ENCODE measurements at regions not wholly inside any gene's neighbourhood (a gene's known extent, or its start where the extent isn't known, plus 50 kb on each side); places are given as distances from the start of the nearest gene placed in this dataset.

DNA sequence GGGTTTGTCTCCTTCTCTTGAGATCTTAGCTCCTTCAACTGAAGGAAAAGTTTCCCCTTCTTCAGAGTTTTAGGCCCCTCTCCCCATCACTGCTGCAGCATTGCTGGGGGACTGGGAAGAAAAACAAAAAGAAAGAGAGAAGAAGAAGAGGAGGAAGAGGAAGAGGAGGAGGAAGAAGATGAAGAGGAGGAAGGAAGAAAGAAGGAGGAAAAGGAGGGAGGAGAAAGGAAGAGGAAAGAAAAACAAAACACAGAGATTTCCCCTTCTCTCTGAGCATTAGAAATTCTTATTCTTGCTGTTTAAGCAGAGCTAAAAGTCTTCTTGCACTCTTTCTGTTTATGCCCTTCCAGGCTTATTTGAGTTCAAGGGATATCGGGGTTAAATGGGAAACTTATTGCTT is 219.8 kb upstream of the AMIGO2 start:
- no peaks in the 10 kb centered on the region for H3K27me3 ChIP-seq (replicated peaks in 2 of 5; ENCODE audit: control insufficient read depth in 4 of 5, insufficient read depth in 5 of 5, low read length in 4 of 5)
- no peak for DNase-seq
- CTCF ChIA-PET, result no interaction called here
- POLR2A ChIA-PET, result no interaction called here
- no peaks in the 10 kb centered on the region for H3K36me3 ChIP-seq (ENCODE audit: control insufficient read depth in 4 of 4, insufficient read depth in 4 of 4, low read length in 3 of 4)
- H3K27ac ChIP-seq (ENCODE audit: insufficient read depth in 1 of 2, low read depth in 1 of 2, low read length in 2 of 2, poor library complexity in 1 of 2, severe bottlenecking in 2 of 2), result no peak overlapping the region
- H3K4me1 ChIP-seq (ENCODE audit: control extremely low read depth in 1 of 4, control insufficient read depth in 4 of 4, insufficient read depth in 4 of 4, low read length in 3 of 4), result peaks cover 0 to 4% (median 1%) of the 10 kb centered on the region in 4 experiments
- no peak overlapping the region for H3K4me3 ChIP-seq (ENCODE audit: control insufficient read depth in 1 of 7, extremely low read depth in 1 of 7, insufficient read depth in 4 of 7, low read depth in 2 of 7, low read length in 6 of 7)
- no CpG with 5 or more reads among the region's 1 CpG for WGBS (ENCODE audit: insufficient coverage)
- H3K9me3 ChIP-seq (ENCODE audit: control extremely low read depth in 1 of 5, control insufficient read depth in 4 of 5, insufficient read depth in 2 of 5, low read depth in 1 of 5, low read length in 4 of 5), result peaks cover 0 to 4% (median 0%) of the 10 kb centered on the region in 5 experiments

DNA sequence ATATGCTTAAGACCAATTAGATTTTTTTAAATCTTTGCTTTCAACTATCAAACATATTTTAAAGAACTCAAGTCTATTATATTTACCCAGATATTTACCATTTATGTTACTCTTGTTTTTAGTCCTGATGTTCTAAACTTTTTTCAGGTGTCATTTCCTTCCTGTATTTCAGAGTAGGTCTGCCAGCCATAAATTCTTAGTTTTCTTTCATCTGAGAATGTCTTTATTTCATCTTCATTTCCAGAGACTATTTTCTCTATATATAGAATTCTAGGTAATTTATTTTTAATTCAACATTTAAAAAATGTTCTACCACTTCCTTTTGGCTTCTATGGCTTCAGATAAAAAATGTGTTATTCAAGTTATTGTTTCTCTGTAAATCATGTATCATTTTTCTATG is 218.2 kb upstream of the AMIGO2 start:
- ChIA-PET POLR2A (no interaction called here), CTCF (interaction anchor here (1.2 to 1.5 kb wide), 2 partner anchors 9 to 229 kb away, joined by 3 read pairs; no protein-coding TSS in a partner anchor)
- H3K4me1 ChIP-seq (ENCODE audit: control extremely low read depth in 1 of 4, control insufficient read depth in 4 of 4, insufficient read depth in 4 of 4, low read length in 3 of 4), result peaks cover 0 to 4% (median 1%) of the 10 kb centered on the region in 4 experiments
- DNase-seq, result peak in 2 of 3 donors; percentile 25 to 44
- H3K4me3 ChIP-seq (ENCODE audit: control insufficient read depth in 1 of 7, extremely low read depth in 1 of 7, insufficient read depth in 4 of 7, low read depth in 2 of 7, low read length in 6 of 7), result no peak overlapping the region
- no peaks in the 10 kb centered on the region for H3K27me3 ChIP-seq (replicated peaks in 2 of 5; ENCODE audit: control insufficient read depth in 4 of 5, insufficient read depth in 5 of 5, low read length in 4 of 5)
- peaks cover 0 to 4% (median 0%) of the 10 kb centered on the region in 5 experiments for H3K9me3 ChIP-seq (ENCODE audit: control extremely low read depth in 1 of 5, control insufficient read depth in 4 of 5, insufficient read depth in 2 of 5, low read depth in 1 of 5, low read length in 4 of 5)
- no peaks in the 10 kb centered on the region for H3K36me3 ChIP-seq (ENCODE audit: control insufficient read depth in 4 of 4, insufficient read depth in 4 of 4, low read length in 3 of 4)
- no peak overlapping the region for H3K27ac ChIP-seq (ENCODE audit: insufficient read depth in 1 of 2, low read depth in 1 of 2, low read length in 2 of 2, poor library complexity in 1 of 2, severe bottlenecking in 2 of 2)

DNA sequence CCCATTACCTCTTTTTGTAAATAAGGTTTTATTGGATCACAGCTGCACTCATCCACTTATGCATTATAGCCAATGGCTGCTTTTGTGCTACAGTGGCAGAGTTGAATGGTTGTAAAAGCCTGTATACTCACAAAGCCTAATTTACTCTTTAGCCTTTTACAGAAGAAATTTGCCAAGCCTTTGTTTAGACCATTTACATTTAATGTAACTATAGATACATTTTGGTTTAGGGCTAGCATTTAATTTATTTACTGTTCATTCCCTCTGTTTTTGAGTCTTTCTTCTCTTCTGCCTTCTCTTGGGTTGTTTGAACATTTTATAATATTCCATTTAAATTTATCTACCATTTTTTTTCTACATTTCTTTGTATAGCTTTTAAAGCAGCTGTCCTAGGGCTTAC is 217.1 kb upstream of the AMIGO2 start:
- no peaks in the 10 kb centered on the region for H3K36me3 ChIP-seq (ENCODE audit: control insufficient read depth in 4 of 4, insufficient read depth in 4 of 4, low read length in 3 of 4)
- CTCF ChIA-PET, result interaction anchor here (0.7 to 2.1 kb wide), 3 partner anchors 10 to 228 kb away, joined by 3 to 7 read pairs (median 3); no protein-coding TSS in a partner anchor
- DNase-seq, result no peak
- H3K9me3 ChIP-seq (ENCODE audit: control extremely low read depth in 1 of 5, control insufficient read depth in 4 of 5, insufficient read depth in 2 of 5, low read depth in 1 of 5, low read length in 4 of 5), result peaks cover 0 to 4% (median 0%) of the 10 kb centered on the region in 5 experiments
- H3K4me1 ChIP-seq (ENCODE audit: control extremely low read depth in 1 of 4, control insufficient read depth in 4 of 4, insufficient read depth in 4 of 4, low read length in 3 of 4), result peaks cover 0 to 4% (median 1%) of the 10 kb centered on the region in 4 experiments
- POLR2A ChIA-PET, result no interaction called here
- H3K27me3 ChIP-seq (replicated peaks in 2 of 5; ENCODE audit: control insufficient read depth in 4 of 5, insufficient read depth in 5 of 5, low read length in 4 of 5), result no peaks in the 10 kb centered on the region
- H3K27ac ChIP-seq (ENCODE audit: insufficient read depth in 1 of 2, low read depth in 1 of 2, low read length in 2 of 2, poor library complexity in 1 of 2, severe bottlenecking in 2 of 2), result no peak overlapping the region
- no peak overlapping the region for H3K4me3 ChIP-seq (ENCODE audit: control insufficient read depth in 1 of 7, extremely low read depth in 1 of 7, insufficient read depth in 4 of 7, low read depth in 2 of 7, low read length in 6 of 7)

GRCh38 chr12:47293406-47293805 is 213.6 kb upstream of the AMIGO2 start:
- Histone ChIP-seq H3K9me3 (ENCODE audit: control extremely low read depth in 1 of 5, control insufficient read depth in 4 of 5, insufficient read depth in 2 of 5, low read depth in 1 of 5, low read length in 4 of 5) (no peaks in the 10 kb centered on the region), H3K27ac (ENCODE audit: insufficient read depth in 1 of 2, low read depth in 1 of 2, low read length in 2 of 2, poor library complexity in 1 of 2, severe bottlenecking in 2 of 2) (no peak overlapping the region), H3K36me3 (ENCODE audit: control insufficient read depth in 4 of 4, insufficient read depth in 4 of 4, low read length in 3 of 4) (no peaks in the 10 kb centered on the region), H3K4me1 (ENCODE audit: control extremely low read depth in 1 of 4, control insufficient read depth in 4 of 4, insufficient read depth in 4 of 4, low read length in 3 of 4) (peaks cover 0 to 4% (median 1%) of the 10 kb centered on the region in 4 experiments), H3K27me3 (replicated peaks in 2 of 5; ENCODE audit: control insufficient read depth in 4 of 5, insufficient read depth in 5 of 5, low read length in 4 of 5) (no peaks in the 10 kb centered on the region), H3K4me3 (ENCODE audit: control insufficient read depth in 1 of 7, extremely low read depth in 1 of 7, insufficient read depth in 4 of 7, low read depth in 2 of 7, low read length in 6 of 7) (no peak overlapping the region)
- ChIA-PET CTCF (no interaction called here), POLR2A (no interaction called here)
- WGBS (ENCODE audit: insufficient coverage), result 100% methylated on average over 7 of the region's 13 CpGs
- DNase-seq, result no peak

DNA sequence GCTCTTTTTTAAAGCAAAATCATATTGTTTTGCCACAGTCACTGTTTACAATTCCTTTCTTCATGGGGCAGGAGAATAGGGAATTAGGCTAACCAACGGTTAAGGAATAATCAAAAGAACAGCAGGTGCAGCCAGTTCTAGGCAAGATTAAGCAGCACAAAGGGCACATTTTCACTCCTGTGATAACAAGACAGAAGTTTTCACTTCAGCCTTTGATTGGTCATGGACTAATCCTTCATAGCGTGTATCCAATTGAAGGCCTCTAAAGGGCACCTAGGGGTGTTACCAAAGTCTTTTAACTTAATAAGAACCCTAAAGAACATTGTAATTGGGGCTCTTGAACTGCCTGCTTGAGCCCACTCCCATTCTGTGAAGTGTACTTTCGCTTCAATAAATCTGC is 206.9 kb upstream of the AMIGO2 start:
- POLR2A ChIA-PET, result no interaction called here
- Histone ChIP-seq H3K4me3 (ENCODE audit: control insufficient read depth in 1 of 7, extremely low read depth in 1 of 7, insufficient read depth in 4 of 7, low read depth in 2 of 7, low read length in 6 of 7) (no peak overlapping the region), H3K36me3 (ENCODE audit: control insufficient read depth in 4 of 4, insufficient read depth in 4 of 4, low read length in 3 of 4) (no peaks in the 10 kb centered on the region), H3K9me3 (ENCODE audit: control extremely low read depth in 1 of 5, control insufficient read depth in 4 of 5, insufficient read depth in 2 of 5, low read depth in 1 of 5, low read length in 4 of 5) (no peaks in the 10 kb centered on the region), H3K27ac (ENCODE audit: insufficient read depth in 1 of 2, low read depth in 1 of 2, low read length in 2 of 2, poor library complexity in 1 of 2, severe bottlenecking in 2 of 2) (no peak overlapping the region), H3K4me1 (ENCODE audit: control extremely low read depth in 1 of 4, control insufficient read depth in 4 of 4, insufficient read depth in 4 of 4, low read length in 3 of 4) (no peaks in the 10 kb centered on the region), H3K27me3 (replicated peaks in 2 of 5; ENCODE audit: control insufficient read depth in 4 of 5, insufficient read depth in 5 of 5, low read length in 4 of 5) (no peaks in the 10 kb centered on the region)
- WGBS (ENCODE audit: insufficient coverage), result 90% methylated on average over 3 of the region's 3 CpGs
- no peak for DNase-seq
- CTCF ChIA-PET, result no interaction called here

Measured in common myeloid progenitor, CD34-positive (primary cell).